ENCODE measurements at regions not wholly inside any gene's neighbourhood (a gene's known extent, or its start where the extent isn't known, plus 50 kb on each side); places are given as distances from the start of the nearest gene placed in this dataset.
"Not testable (repeated sequence)": the region's sequence is repeated elsewhere in the genome, so short reads cannot be mapped to it uniquely, and the experiment has no call there.

GRCh38 chr3:29145360-29145759 is 135.5 kb upstream of the RBMS3 start:
- no peak for DNase-seq

- no peak for DNase-seq
These were observed 128.5 kb upstream of the RBMS3 start for GRCh38 chr3:29152379-29152778.

- no peak for DNase-seq
These were observed 127.1 kb upstream of the RBMS3 start for GRCh38 chr3:29153811-29154210.

- DNase-seq, result no peak
These were observed 124.7 kb upstream of the RBMS3 start for GRCh38 chr3:29156086-29156715.

- DNase-seq, result no peak
These were observed 116.0 kb upstream of the RBMS3 start for GRCh38 chr3:29164825-29165224.

- DNase-seq, result no peak
These were observed 113.7 kb upstream of the RBMS3 start for GRCh38 chr3:29167180-29167579.

- DNase-seq, result no peak
These were observed 112.8 kb upstream of the RBMS3 start for GRCh38 chr3:29168081-29168480.

- DNase-seq, result no peak
These were observed 112.2 kb upstream of the RBMS3 start for GRCh38 chr3:29168696-29169095.

- no peak for DNase-seq
These were observed 111.4 kb upstream of the RBMS3 start for GRCh38 chr3:29169451-29169850.

GRCh38 chr3:29171043-29171990 is 109.6 kb upstream of the RBMS3 start:
- no peak for DNase-seq

GRCh38 chr3:29176501-29176900 is 104.4 kb upstream of the RBMS3 start:
- DNase-seq, result no peak

GRCh38 chr3:29178809-29179793 is 101.8 kb upstream of the RBMS3 start:
- DNase-seq, result no peak

- DNase-seq, result no peak
These were observed 99.6 kb upstream of the RBMS3 start for GRCh38 chr3:29181149-29181780.

GRCh38 chr3:29181872-29182271 is 99.0 kb upstream of the RBMS3 start:
- no peak for DNase-seq

- DNase-seq, result not testable (repeated sequence)
These were observed 98.0 kb upstream of the RBMS3 start for GRCh38 chr3:29182828-29183227.

- DNase-seq, result no peak
These were observed 97.4 kb upstream of the RBMS3 start for GRCh38 chr3:29183346-29184087.

GRCh38 chr3:29185706-29186105 is 95.2 kb upstream of the RBMS3 start:
- no peak for DNase-seq

GRCh38 chr3:29186131-29186599 is 94.7 kb upstream of the RBMS3 start:
- no peak for DNase-seq

GRCh38 chr3:29186982-29187725 is 93.7 kb upstream of the RBMS3 start:
- no peak for DNase-seq

- DNase-seq, result no peak
These were observed 91.5 kb upstream of the RBMS3 start for GRCh38 chr3:29189328-29189727.

- DNase-seq, result no peak
These were observed 86.7 kb upstream of the RBMS3 start for GRCh38 chr3:29194139-29194538.
